ENCODE measurements at regions not wholly inside any gene's neighbourhood (a gene's known extent, or its start where the extent isn't known, plus 50 kb on each side); places are given as distances from the start of the nearest gene placed in this dataset.

- H4K8ac ChIP-seq (replicated peaks; ENCODE audit: insufficient read length, low read depth, low read length): no peak overlapping the region
- no peaks in the 10 kb centered on the region for H3K9me3 Mint-ChIP-seq
- no peak overlapping the region for H3K23ac ChIP-seq (ENCODE audit: insufficient read length, low read depth, low read length)
- H4K20me1 ChIP-seq (ENCODE audit: control insufficient read depth, insufficient read depth, insufficient read length): no peaks in the 10 kb centered on the region
- no peak overlapping the region for H3K4me2 ChIP-seq (ENCODE audit: insufficient read depth, insufficient read length, low read length)
- DNase-seq: no peak
- no peaks in the 10 kb centered on the region for H3K79me2 ChIP-seq (ENCODE audit: insufficient read depth, low read length)
- no peak overlapping the region for H3K56ac ChIP-seq (ENCODE audit: insufficient read length, low read depth, low read length)
- H2BK12ac ChIP-seq (ENCODE audit: insufficient read length, low read depth, low read length): no peak overlapping the region
- no peak overlapping the region for H3K14ac ChIP-seq (ENCODE audit: insufficient read depth, low read length)
- no peak overlapping the region for H3K27ac ChIP-seq (ENCODE audit: insufficient read length, low read depth, low read length)
- no peaks in the 10 kb centered on the region for H3K27me3 ChIP-seq (ENCODE audit: insufficient read depth, low read length)
- TF ChIP-seq CTCF (conservative IDR thresholded peaks at IDR 0.05): no peak
- no peak overlapping the region for H2BK20ac ChIP-seq (ENCODE audit: low read depth, low read length, poor library complexity, severe bottlenecking)
- H4K5ac ChIP-seq (ENCODE audit: insufficient read length, low read depth, low read length): no peak overlapping the region
- no peak overlapping the region for H2BK120ac ChIP-seq (ENCODE audit: low read depth, low read length, poor library complexity, severe bottlenecking)
- H3K4ac ChIP-seq (ENCODE audit: low read depth, low read length): no peak overlapping the region
- H3K9me3 ChIP-seq (ENCODE audit: control insufficient read depth, low read depth, low read length): no peaks in the 10 kb centered on the region
- H3K27me3 Mint-ChIP-seq (ENCODE audit: low read depth): no peaks in the 10 kb centered on the region
- H3T11ph ChIP-seq (ENCODE audit: low read length): no peak overlapping the region
- no peak overlapping the region for H2AFZ ChIP-seq (ENCODE audit: low read length)
- no peak overlapping the region for H3K4me3 Mint-ChIP-seq
- H2BK5ac ChIP-seq (ENCODE audit: insufficient read length, low read length): no peak overlapping the region
- no peaks in the 10 kb centered on the region for H3K23me2 ChIP-seq (ENCODE audit: insufficient read length, low read depth, low read length, poor library complexity, severe bottlenecking)
- no peak overlapping the region for H3K27ac Mint-ChIP-seq
- no peaks in the 10 kb centered on the region for H3K79me1 ChIP-seq (ENCODE audit: insufficient read depth, low read depth, low read length, poor library complexity, severe bottlenecking)
- no peak overlapping the region for H3K9ac ChIP-seq (ENCODE audit: extremely low read depth, insufficient read length, low read length)
- no CpG with 5 or more reads among the region's 3 CpGs for WGBS (ENCODE audit: extremely low coverage, insufficient read length, low lambda C conversion rate)
- no peaks in the 10 kb centered on the region for H3K36me3 Mint-ChIP-seq (ENCODE audit: insufficient read depth in 1 of 3, low read depth in 3 of 3)
- no peaks in the 10 kb centered on the region for H3K4me1 Mint-ChIP-seq
- H3K18ac ChIP-seq (ENCODE audit: insufficient read length, low read depth, low read length): no peak overlapping the region
- no peak overlapping the region for H4K91ac ChIP-seq (ENCODE audit: insufficient read length, low read depth, low read length)
- no peak overlapping the region for H2AK5ac ChIP-seq (ENCODE audit: insufficient read length, low read length)
- H3K4me1 ChIP-seq (ENCODE audit: insufficient read depth, low read length): no peaks in the 10 kb centered on the region
- H2BK15ac ChIP-seq (ENCODE audit: low read depth, low read length): no peak overlapping the region
These were observed 646.2 kb upstream of the STXBP6 start for GRCh38 chr14:25696176-25696575.
